ENCODE measurements at regions not wholly inside any gene's neighbourhood (a gene's known extent, or its start where the extent isn't known, plus 50 kb on each side); places are given as distances from the start of the nearest gene placed in this dataset.

- TF ChIP-seq POLR2AphosphoS5 (IDR thresholded peaks at IDR 0.05; ENCODE audit: insufficient read depth in 1 of 2, low read depth in 1 of 2) (no peak), POLR2A (IDR thresholded peaks at IDR 0.05) (no peak)
Observed at GRCh38 chr10:123331438-123331837, 177.2 kb downstream of the BUB3 start.

Data from vagina (tissue), 2 donors.